ENCODE measurements at regions not wholly inside any gene's neighbourhood (a gene's known extent, or its start where the extent isn't known, plus 50 kb on each side); places are given as distances from the start of the nearest gene placed in this dataset.

DNA sequence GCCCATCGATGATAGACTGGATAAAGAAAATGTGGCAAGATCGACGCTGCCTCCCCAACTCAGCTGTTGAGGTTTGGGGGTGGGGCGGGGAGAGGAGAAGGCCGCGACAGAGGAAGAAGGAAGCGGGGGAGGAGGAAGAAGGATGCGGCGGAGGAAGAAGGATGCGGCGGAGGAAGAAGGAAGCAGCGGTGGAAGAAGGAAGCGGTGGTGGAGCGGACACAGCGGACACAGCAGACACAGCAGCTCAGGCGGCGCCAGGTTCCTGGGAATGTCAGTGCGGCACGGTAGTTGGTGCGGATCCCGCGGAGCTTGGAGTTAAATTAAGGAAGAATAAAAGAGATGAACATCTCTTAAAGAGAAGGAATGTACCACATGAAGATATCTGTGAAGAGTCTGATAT lies 163.9 kb upstream of the NT5E start:
- Histone ChIP-seq H3K27me3 (replicated peaks; ENCODE audit: control insufficient read depth, insufficient read depth, low read length) (no peaks in the 10 kb centered on the region), H3K4me3 (ENCODE audit: low read depth, low read length) (no peak overlapping the region), H3K4me1 (no peaks in the 10 kb centered on the region), H3K9me3 (peaks cover 3% of the 10 kb centered on the region; the same call in 1 of the 2 replicates), H3K36me3 (ENCODE audit: control insufficient read depth, insufficient read depth, low read length) (no peaks in the 10 kb centered on the region)
- intact Hi-C loops (cut with micrococcal nuclease; ENCODE audit: unreplicated experiment): no loop called here
- peaks cover 6% of the 10 kb centered on the region for H3K4me1 Mint-ChIP-seq (ENCODE audit: low read depth, unreplicated experiment)
- H3K36me3 Mint-ChIP-seq (ENCODE audit: insufficient read depth, unreplicated experiment): no peaks in the 10 kb centered on the region
- no peak overlapping the region for H3K4me3 Mint-ChIP-seq (ENCODE audit: unreplicated experiment)
- TF ChIP-seq, protein P1, sequence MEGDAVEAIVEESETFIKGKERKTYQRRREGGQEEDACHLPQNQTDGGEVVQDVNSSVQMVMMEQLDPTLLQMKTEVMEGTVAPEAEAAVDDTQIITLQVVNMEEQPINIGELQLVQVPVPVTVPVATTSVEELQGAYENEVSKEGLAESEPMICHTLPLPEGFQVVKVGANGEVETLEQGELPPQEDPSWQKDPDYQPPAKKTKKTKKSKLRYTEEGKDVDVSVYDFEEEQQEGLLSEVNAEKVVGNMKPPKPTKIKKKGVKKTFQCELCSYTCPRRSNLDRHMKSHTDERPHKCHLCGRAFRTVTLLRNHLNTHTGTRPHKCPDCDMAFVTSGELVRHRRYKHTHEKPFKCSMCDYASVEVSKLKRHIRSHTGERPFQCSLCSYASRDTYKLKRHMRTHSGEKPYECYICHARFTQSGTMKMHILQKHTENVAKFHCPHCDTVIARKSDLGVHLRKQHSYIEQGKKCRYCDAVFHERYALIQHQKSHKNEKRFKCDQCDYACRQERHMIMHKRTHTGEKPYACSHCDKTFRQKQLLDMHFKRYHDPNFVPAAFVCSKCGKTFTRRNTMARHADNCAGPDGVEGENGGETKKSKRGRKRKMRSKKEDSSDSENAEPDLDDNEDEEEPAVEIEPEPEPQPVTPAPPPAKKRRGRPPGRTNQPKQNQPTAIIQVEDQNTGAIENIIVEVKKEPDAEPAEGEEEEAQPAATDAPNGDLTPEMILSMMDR (IDR thresholded peaks at IDR 0.05; ENCODE audit: insufficient read depth in 1 of 2, low read depth in 1 of 2, low read length in 1 of 2, severe bottlenecking in 1 of 2, unreplicated experiment in 1 of 2): no peak
- no peak overlapping the region for H3K27ac Mint-ChIP-seq (ENCODE audit: unreplicated experiment)
- H3K9me3 Mint-ChIP-seq (ENCODE audit: unreplicated experiment): peaks cover 9% of the 10 kb centered on the region
- no TSS peak for BruUV-seq (replicated peaks)
- POLR2A ChIA-PET: no interaction called here
- peaks cover 3% of the 10 kb centered on the region for H3K27me3 Mint-ChIP-seq (ENCODE audit: insufficient read depth, unreplicated experiment)
- CTCF ChIA-PET: no interaction called here
- DNase-seq: no peak

DNA sequence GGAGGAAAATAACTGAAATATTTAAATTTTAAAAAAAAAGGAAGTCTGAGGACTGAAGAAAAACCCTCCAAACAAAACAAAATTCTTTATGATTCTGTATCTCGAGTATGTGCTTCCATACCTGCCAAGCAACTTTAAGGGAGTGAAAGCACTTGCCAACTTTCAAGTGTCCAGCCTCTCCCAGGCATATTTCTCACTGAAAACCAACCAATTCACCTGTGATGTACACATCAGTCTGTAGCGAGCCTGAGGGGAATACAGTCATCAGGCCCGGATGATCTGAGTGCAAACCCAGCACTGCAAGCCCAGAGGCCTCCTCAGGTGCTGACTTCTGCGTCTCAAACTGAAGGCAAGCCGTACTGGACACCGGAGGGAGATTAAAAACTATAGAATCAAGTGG lies 164.8 kb upstream of the NT5E start:
- no peaks in the 10 kb centered on the region for H3K4me1 ChIP-seq
- peaks cover 9% of the 10 kb centered on the region for H3K9me3 Mint-ChIP-seq (ENCODE audit: unreplicated experiment)
- CTCF ChIA-PET: no interaction called here

GRCh38 chr6:85283436-85283835 lies 166.4 kb upstream of the NT5E start:
- TF ChIP-seq, protein P1 (IDR thresholded peaks at IDR 0.05; ENCODE audit: insufficient read depth in 1 of 2, low read depth in 1 of 2, low read length in 1 of 2, severe bottlenecking in 1 of 2, unreplicated experiment in 1 of 2): no peak
- peaks cover 3% of the 10 kb centered on the region for H3K27me3 Mint-ChIP-seq (ENCODE audit: insufficient read depth, unreplicated experiment)
- no peak overlapping the region for H3K27ac Mint-ChIP-seq (ENCODE audit: unreplicated experiment)
- ChIA-PET POLR2A (no interaction called here), CTCF (no interaction called here)
- no peak overlapping the region for H3K4me3 ChIP-seq (ENCODE audit: low read depth, low read length)
- H3K4me1 ChIP-seq: no peaks in the 10 kb centered on the region
- H3K36me3 Mint-ChIP-seq (ENCODE audit: insufficient read depth, unreplicated experiment): no peaks in the 10 kb centered on the region
- no TSS peak for BruUV-seq (replicated peaks)
- H3K9me3 ChIP-seq: no peaks in the 10 kb centered on the region
- peaks cover 6% of the 10 kb centered on the region for H3K4me1 Mint-ChIP-seq (ENCODE audit: low read depth, unreplicated experiment)
- intact Hi-C loops (cut with micrococcal nuclease; ENCODE audit: unreplicated experiment): no loop called here
- H3K27me3 ChIP-seq (replicated peaks; ENCODE audit: control insufficient read depth, insufficient read depth, low read length): no peaks in the 10 kb centered on the region
- no peaks in the 10 kb centered on the region for H3K36me3 ChIP-seq (ENCODE audit: control insufficient read depth, insufficient read depth, low read length)
- no peak overlapping the region for H3K4me3 Mint-ChIP-seq (ENCODE audit: unreplicated experiment)
- peaks cover 8% of the 10 kb centered on the region for H3K9me3 Mint-ChIP-seq (ENCODE audit: unreplicated experiment)
- DNase-seq: no peak

More for the DNA sequence above, 164.8 kb upstream of the NT5E start:
- no peak for DNase-seq
- peaks cover 6% of the 10 kb centered on the region for H3K4me1 Mint-ChIP-seq (ENCODE audit: low read depth, unreplicated experiment)
- POLR2A ChIA-PET: no interaction called here
- H3K27me3 Mint-ChIP-seq (ENCODE audit: insufficient read depth, unreplicated experiment): peaks cover 3% of the 10 kb centered on the region
- H3K27ac Mint-ChIP-seq (ENCODE audit: unreplicated experiment): no peak overlapping the region
- no peak overlapping the region for H3K4me3 ChIP-seq (ENCODE audit: low read depth, low read length)
- intact Hi-C loops (cut with micrococcal nuclease; ENCODE audit: unreplicated experiment): no loop called here
- H3K9me3 ChIP-seq: no peaks in the 10 kb centered on the region
- H3K27me3 ChIP-seq (replicated peaks; ENCODE audit: control insufficient read depth, insufficient read depth, low read length): no peaks in the 10 kb centered on the region
- no peaks in the 10 kb centered on the region for H3K36me3 ChIP-seq (ENCODE audit: control insufficient read depth, insufficient read depth, low read length)
- no peak overlapping the region for H3K4me3 Mint-ChIP-seq (ENCODE audit: unreplicated experiment)
- no peaks in the 10 kb centered on the region for H3K36me3 Mint-ChIP-seq (ENCODE audit: insufficient read depth, unreplicated experiment)
- BruUV-seq (replicated peaks): no TSS peak
- TF ChIP-seq, protein P1 (IDR thresholded peaks at IDR 0.05; ENCODE audit: insufficient read depth in 1 of 2, low read depth in 1 of 2, low read length in 1 of 2, severe bottlenecking in 1 of 2, unreplicated experiment in 1 of 2): no peak
